HEK293T (cell line): ENCODE measurements at regions not wholly inside any gene's neighbourhood (a gene's known extent, or its start where the extent isn't known, plus 50 kb on each side); places are given as distances from the start of the nearest gene placed in this dataset.

Experiments used
- CTCF ChIA-PET: fragments of 350-600 bp; formaldehyde crosslinking; extraction: SDS; loops from one replicate; lab custom pipeline; 2021; ENCODE audit warnings: antibody characterized with exemption, inconsistent platforms; lab: Yijun Ruan, JAX
- POLR2A ChIA-PET: fragments of 350-600 bp; formaldehyde crosslinking; extraction: SDS; loops from one replicate; lab custom pipeline; 2020; ENCODE audit warnings: antibody characterized with exemption, inconsistent platforms; lab: Yijun Ruan, JAX
- DNase-seq: peaks from one replicate; pipeline ENCODE4 v3.0.0; 2012; ENCODE audit warnings: mixed read lengths; ENCODE audit errors: extremely low spot score
- ARNT ChIP-seq: fragments of 450-650 bp; IDR thresholded peaks from 2 replicates; pipeline ENCODE4 v1.6.1; 2017; ENCODE audit warnings: mild to moderate bottlenecking
- BHLHE40 ChIP-seq: fragments of 450-650 bp; IDR thresholded peaks from 2 replicates; pipeline ENCODE4 v1.6.1; 2016; ENCODE audit warnings: mild to moderate bottlenecking, moderate library complexity, borderline replicate concordance
- CTBP1 ChIP-seq: fragments of 450-650 bp; IDR thresholded peaks from 2 replicates; pipeline ENCODE4 v1.6.1; 2016; ENCODE audit warnings: borderline replicate concordance
- ELF4 ChIP-seq: fragments of 450-650 bp; IDR thresholded peaks from 2 replicates; pipeline ENCODE4 v1.6.1; 2017; ENCODE audit warnings: antibody characterized with exemption
- FOXA1 ChIP-seq: fragments of 450-650 bp; IDR thresholded peaks from 2 replicates; pipeline ENCODE4 v1.6.1; 2016; ENCODE audit warnings: mild to moderate bottlenecking
- FOXK2 ChIP-seq: fragments of 450-650 bp; IDR thresholded peaks from 2 replicates; pipeline ENCODE4 v1.6.1; 2016; ENCODE audit warnings: mild to moderate bottlenecking
- FOXM1 ChIP-seq: fragments of 450-650 bp; IDR thresholded peaks from 2 replicates; pipeline ENCODE4 v1.6.1; 2017; ENCODE audit warnings: mild to moderate bottlenecking, borderline replicate concordance
- HDGF ChIP-seq: fragments of 450-650 bp; IDR thresholded peaks from 2 replicates; pipeline ENCODE4 v1.6.1; 2017; ENCODE audit warnings: antibody characterized with exemption, borderline replicate concordance
- L3MBTL2 ChIP-seq: fragments of 450-650 bp; conservative IDR thresholded peaks from 2 replicates; pipeline ENCODE4 v1.6.1; 2016; ENCODE audit warnings: mild to moderate bottlenecking
- LEF1 ChIP-seq: fragments of 450-650 bp; IDR thresholded peaks from 2 replicates; pipeline ENCODE4 v1.6.1; 2017; ENCODE audit warnings: mild to moderate bottlenecking, borderline replicate concordance
- NFRKB ChIP-seq: fragments of 450-650 bp; IDR thresholded peaks from 2 replicates; pipeline ENCODE4 v1.6.1; 2016; ENCODE audit warnings: mild to moderate bottlenecking, moderate library complexity
- SP1 ChIP-seq: fragments of 450-650 bp; IDR thresholded peaks from 2 replicates; pipeline ENCODE4 v1.6.1; 2017
- SUZ12 ChIP-seq: fragments of 450-650 bp; IDR thresholded peaks from 2 replicates; pipeline ENCODE4 v1.6.1; 2016; ENCODE audit warnings: mild to moderate bottlenecking
- TARDBP ChIP-seq: fragments of 450-650 bp; IDR thresholded peaks from 2 replicates; pipeline ENCODE4 v1.6.1; 2016
- ZNF384 ChIP-seq: fragments of 450-650 bp; IDR thresholded peaks from 2 replicates; pipeline ENCODE4 v1.6.1; 2016
- TF ChIP-seq, protein P1 (sequence below): fragments of 450-650 bp; IDR thresholded peaks from 2 replicates; pipeline ENCODE4 v1.6.1; 2016

DNA sequence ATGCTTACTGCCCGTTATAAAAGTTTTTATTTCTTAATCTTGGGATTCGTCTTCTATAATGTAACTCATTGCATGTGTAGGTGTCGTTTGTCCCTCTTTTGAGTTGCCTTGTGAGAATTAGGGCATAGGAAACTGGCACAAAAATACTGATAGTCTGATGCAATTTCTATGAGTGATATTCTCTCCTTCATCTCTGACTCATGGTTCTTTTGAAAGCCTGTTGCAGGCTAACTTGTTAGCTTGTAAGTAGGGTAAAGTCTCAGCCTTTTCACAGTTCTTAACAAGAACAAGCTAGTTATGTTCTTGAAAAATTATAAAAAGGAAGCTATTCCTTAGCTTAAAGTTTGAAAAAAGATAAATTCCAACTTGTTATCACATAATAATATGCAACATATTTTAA is 1085.4 kb upstream of the NRXN1 start:
- DNase-seq: no peak
- TF ChIP-seq CTBP1 (no peak), SP1 (no peak), LEF1 (no peak), ARNT (no peak), NFRKB (no peak), L3MBTL2 (no peak), FOXM1 (no peak), FOXK2 (no peak), FOXA1 (no peak), ZNF384 (no peak), TARDBP (no peak), SUZ12 (no peak), HDGF (no peak), ELF4 (no peak), BHLHE40 (no peak)
- TF ChIP-seq, protein P1, sequence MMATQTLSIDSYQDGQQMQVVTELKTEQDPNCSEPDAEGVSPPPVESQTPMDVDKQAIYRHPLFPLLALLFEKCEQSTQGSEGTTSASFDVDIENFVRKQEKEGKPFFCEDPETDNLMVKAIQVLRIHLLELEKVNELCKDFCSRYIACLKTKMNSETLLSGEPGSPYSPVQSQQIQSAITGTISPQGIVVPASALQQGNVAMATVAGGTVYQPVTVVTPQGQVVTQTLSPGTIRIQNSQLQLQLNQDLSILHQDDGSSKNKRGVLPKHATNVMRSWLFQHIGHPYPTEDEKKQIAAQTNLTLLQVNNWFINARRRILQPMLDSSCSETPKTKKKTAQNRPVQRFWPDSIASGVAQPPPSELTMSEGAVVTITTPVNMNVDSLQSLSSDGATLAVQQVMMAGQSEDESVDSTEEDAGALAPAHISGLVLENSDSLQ: no peak
- CTCF ChIA-PET: no interaction called here
- POLR2A ChIA-PET: no interaction called here

GRCh38 chr2:52115750-52116149 is 1083.8 kb upstream of the NRXN1 start:
- ChIA-PET CTCF (no interaction called here), POLR2A (no interaction called here)
- no peak for TF ChIP-seq L3MBTL2
- DNase-seq: no peak

DNA sequence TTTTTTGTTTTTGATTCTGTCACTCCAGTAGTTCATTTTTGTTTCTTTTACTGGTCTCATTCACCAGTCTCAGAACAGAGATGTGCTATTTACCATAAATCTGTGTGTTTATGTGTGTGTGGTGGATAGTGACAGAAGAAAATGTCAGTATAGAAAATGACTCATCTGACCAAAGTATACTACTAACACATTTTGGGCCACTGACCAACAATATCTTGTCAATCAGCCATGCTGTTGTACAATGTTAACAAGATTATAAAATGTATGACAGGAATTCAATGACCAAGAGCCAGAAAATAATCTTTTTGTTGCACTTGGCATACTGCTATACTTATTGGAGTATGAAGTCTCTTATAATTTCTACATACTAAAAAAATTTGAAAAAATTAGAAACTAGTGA is 1081.4 kb upstream of the NRXN1 start:
- ChIA-PET POLR2A (no interaction called here), CTCF (no interaction called here)
- TF ChIP-seq ARNT (no peak), NFRKB (no peak), SP1 (no peak), FOXA1 (no peak), FOXM1 (no peak), BHLHE40 (no peak), CTBP1 (no peak), ELF4 (no peak), ZNF384 (no peak), TARDBP (no peak), HDGF (no peak), L3MBTL2 (no peak), SUZ12 (no peak), FOXK2 (no peak), LEF1 (no peak)
- TF ChIP-seq, protein P1: no peak
- no peak for DNase-seq

DNA sequence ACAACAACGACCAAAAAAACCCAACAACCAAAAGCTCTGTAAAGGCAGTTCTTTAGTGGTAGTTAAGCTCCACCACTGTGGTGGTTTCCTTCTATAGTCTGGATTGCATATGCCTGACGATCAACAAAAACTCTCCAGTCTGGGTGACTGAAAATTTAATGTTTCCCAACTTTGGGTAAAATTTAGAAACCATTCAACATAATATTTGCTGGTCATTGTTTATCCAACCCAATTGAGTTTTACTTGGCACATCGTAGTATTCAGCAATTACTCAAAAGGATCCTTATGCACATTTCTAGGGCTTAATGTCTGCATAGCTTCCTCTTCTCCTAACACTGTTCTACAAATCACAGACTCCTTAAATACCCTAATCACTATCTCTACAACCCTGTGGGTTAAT is 1080.2 kb upstream of the NRXN1 start:
- TF ChIP-seq TARDBP: no peak
- no peak for TF ChIP-seq FOXA1
- TF ChIP-seq ARNT: no peak
- TF ChIP-seq SP1: no peak
- no peak for TF ChIP-seq HDGF
- TF ChIP-seq SUZ12: no peak
- ChIA-PET POLR2A (no interaction called here), CTCF (no interaction called here)
- no peak for DNase-seq

GRCh38 chr2:52107124-52107523 is 1075.2 kb upstream of the NRXN1 start:
- TF ChIP-seq BHLHE40 (no peak), FOXM1 (no peak), SP1 (no peak)
- CTCF ChIA-PET: no interaction called here

DNA sequence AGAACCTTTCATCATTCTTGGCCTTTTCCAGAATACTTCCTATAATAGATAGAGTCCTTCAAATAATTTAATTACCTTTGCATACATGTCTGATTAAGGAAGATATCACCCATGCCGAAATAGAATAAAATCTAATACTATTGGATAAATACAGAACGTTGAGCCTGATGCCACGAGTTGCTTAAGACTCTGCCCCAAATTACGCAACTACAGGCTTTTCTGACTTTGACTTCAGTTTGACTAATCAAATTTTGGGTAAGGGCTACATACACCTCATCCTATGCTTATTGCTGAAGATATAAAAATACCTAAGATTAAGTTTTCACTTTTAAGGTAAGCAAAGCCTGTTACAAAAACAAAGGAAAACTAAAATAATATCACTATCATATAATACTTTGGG is 1065.1 kb upstream of the NRXN1 start:
- no peak for DNase-seq
- POLR2A ChIA-PET: no interaction called here
- TF ChIP-seq ELF4 (no peak), ARNT (no peak), BHLHE40 (no peak), L3MBTL2 (no peak), FOXK2 (no peak), SUZ12 (no peak), NFRKB (no peak), CTBP1 (no peak), SP1 (no peak), ZNF384 (no peak), HDGF (no peak), FOXM1 (no peak), FOXA1 (no peak), LEF1 (no peak), TARDBP (no peak)
- TF ChIP-seq, protein P1: no peak
- CTCF ChIA-PET: no interaction called here

More at GRCh38 chr2:52107124-52107523, 1075.2 kb upstream of the NRXN1 start:
- POLR2A ChIA-PET: no interaction called here
- no peak for DNase-seq

- CTCF ChIA-PET: no interaction called here
- DNase-seq: no peak
- POLR2A ChIA-PET: no interaction called here
- no peak for TF ChIP-seq SP1
- no peak for TF ChIP-seq TARDBP
- TF ChIP-seq L3MBTL2: no peak
- no peak for TF ChIP-seq BHLHE40
- TF ChIP-seq NFRKB: no peak
- no peak for TF ChIP-seq FOXM1
- no peak for TF ChIP-seq ARNT
- no peak for TF ChIP-seq SUZ12
- no peak for TF ChIP-seq HDGF
- no peak for TF ChIP-seq FOXK2
- TF ChIP-seq, protein P1: no peak
- TF ChIP-seq LEF1: no peak
- no peak for TF ChIP-seq ZNF384
- no peak for TF ChIP-seq FOXA1
- no peak for TF ChIP-seq ELF4
- no peak for TF ChIP-seq CTBP1
These were observed 1052.8 kb upstream of the NRXN1 start for GRCh38 chr2:52084759-52085158.
